ENCODE measurements at regions not wholly inside any gene's neighbourhood (a gene's known extent, or its start where the extent isn't known, plus 50 kb on each side); places are given as distances from the start of the nearest gene placed in this dataset.

- Histone ChIP-seq H3K9ac (no peak overlapping the region), H3K4me3 (no peak overlapping the region), H3K9me3 (no peaks in the 10 kb centered on the region), H3K36me3 (no peaks in the 10 kb centered on the region), H3K4me2 (no peak overlapping the region), H3K4me1 (no peaks in the 10 kb centered on the region), H3K27me3 (no peaks in the 10 kb centered on the region), H4K20me1 (no peaks in the 10 kb centered on the region), H3K27ac (no peak overlapping the region)
- no peak for TF ChIP-seq Cebpa-rat (IDR thresholded peaks at IDR 0.05)
These were observed 108.4 kb upstream of the FOXQ1 start for GRCh38 chr6:1203546-1203945.

DNA sequence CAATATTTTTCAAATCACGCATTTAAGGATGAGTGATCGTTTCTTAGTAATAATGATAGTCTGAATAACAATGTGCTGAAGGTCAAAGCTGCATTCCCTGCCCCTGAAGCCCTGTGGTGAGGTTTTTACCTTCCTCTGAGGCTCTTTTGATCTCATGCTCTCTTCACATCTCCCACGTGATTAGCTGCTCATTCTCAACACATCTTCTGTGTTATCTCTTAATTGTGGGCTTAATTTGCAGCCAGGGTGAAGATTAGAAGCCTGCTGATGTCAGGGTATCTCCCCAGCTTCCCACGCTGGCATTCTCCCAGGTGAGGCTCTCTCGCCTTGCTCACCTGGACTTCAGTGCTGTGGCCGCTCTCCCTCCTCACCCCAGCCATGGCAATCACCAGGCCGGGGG is 109.7 kb upstream of the FOXQ1 start:
- H4K20me1 ChIP-seq, result no peaks in the 10 kb centered on the region
- no peak overlapping the region for H3K4me3 ChIP-seq
- H3K9me3 ChIP-seq, result no peaks in the 10 kb centered on the region
- no peak overlapping the region for H3K27ac ChIP-seq
- H3K4me2 ChIP-seq, result no peak overlapping the region
- no peaks in the 10 kb centered on the region for H3K36me3 ChIP-seq
- H3K4me1 ChIP-seq, result no peaks in the 10 kb centered on the region
- H3K27me3 ChIP-seq, result no peaks in the 10 kb centered on the region
- no peak overlapping the region for H3K9ac ChIP-seq
- TF ChIP-seq Cebpa-rat (IDR thresholded peaks at IDR 0.05), result no peak

GRCh38 chr6:1201547-1202200 is 110.2 kb upstream of the FOXQ1 start:
- H3K36me3 ChIP-seq, result no peaks in the 10 kb centered on the region
- H3K4me2 ChIP-seq, result no peak overlapping the region
- H3K9me3 ChIP-seq, result no peaks in the 10 kb centered on the region
- H3K4me3 ChIP-seq, result no peak overlapping the region
- H3K27me3 ChIP-seq, result no peaks in the 10 kb centered on the region
- TF ChIP-seq Cebpa-rat (IDR thresholded peaks at IDR 0.05), result no peak
- no peak overlapping the region for H3K9ac ChIP-seq
- no peaks in the 10 kb centered on the region for H3K4me1 ChIP-seq
- H4K20me1 ChIP-seq, result no peaks in the 10 kb centered on the region
- H3K27ac ChIP-seq, result no peak overlapping the region

DNA sequence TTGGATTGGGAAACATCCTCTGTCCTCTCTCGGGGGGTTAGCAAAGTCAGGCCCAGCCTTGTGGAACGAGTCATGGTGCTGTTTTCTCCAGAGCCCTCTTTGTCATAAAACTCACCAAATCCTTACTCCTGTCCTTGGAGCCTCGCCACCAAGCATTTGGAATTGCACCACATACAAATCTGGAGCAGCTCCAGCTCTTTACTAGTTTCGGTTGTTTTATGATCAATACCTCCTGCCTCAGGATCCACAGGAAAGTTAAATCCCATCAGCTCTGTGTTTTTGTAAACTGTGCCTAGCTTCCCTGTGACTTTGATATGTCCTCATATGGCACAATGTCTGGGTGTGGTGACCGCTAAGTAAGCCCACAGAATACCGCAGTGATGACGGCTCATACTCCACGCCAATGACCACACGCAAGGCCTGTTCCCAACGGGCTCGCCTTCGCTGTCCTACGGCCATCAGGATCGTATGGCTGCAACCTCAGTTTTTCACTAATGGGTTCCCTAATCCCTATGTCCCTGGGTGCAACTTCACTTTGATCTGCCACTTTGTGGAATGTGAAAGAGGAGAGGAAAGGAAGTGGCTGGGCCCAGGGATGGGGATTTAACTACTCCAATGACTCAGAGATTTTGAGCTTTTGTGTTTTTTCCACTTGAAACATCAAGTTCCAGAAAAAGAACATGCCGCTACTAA is 111.3 kb upstream of the FOXQ1 start:
- Histone ChIP-seq H3K4me2 (no peak overlapping the region), H4K20me1 (no peaks in the 10 kb centered on the region), H3K27me3 (no peaks in the 10 kb centered on the region), H3K9me3 (0 out of 2 replicates have a peak, but pooled peaks cover 2% of the 10 kb centered on the region), H3K4me3 (no peak overlapping the region), H3K36me3 (no peaks in the 10 kb centered on the region), H3K9ac (no peak overlapping the region), H3K27ac (no peak overlapping the region), H3K4me1 (no peaks in the 10 kb centered on the region)
- TF ChIP-seq Cebpa-rat (IDR thresholded peaks at IDR 0.05), result no peak

DNA sequence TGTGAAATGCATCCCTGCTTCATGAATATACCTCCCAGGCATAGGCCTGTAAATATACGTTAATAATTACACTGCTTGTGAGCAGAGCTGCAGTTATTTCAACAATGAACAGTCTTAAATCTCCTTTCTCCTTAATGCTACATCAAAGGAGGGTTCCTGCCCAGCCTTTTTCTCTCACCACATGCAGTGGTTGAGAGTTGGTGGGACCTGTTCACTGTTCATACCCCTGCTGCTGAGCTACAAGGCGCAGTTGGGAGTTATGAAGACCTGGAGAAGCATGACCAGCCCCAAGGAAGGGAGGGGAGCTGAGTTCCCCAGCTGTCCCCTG is 111.9 kb upstream of the FOXQ1 start:
- TF ChIP-seq Cebpa-rat (IDR thresholded peaks at IDR 0.05), result no peak
- Histone ChIP-seq H3K4me1 (no peaks in the 10 kb centered on the region), H3K27me3 (no peaks in the 10 kb centered on the region), H4K20me1 (no peaks in the 10 kb centered on the region), H3K9ac (no peak overlapping the region), H3K4me2 (no peak overlapping the region), H3K36me3 (no peaks in the 10 kb centered on the region), H3K9me3 (0 out of 2 replicates have a peak, but pooled peaks cover 4% of the 10 kb centered on the region), H3K27ac (no peak overlapping the region), H3K4me3 (no peak overlapping the region)

DNA sequence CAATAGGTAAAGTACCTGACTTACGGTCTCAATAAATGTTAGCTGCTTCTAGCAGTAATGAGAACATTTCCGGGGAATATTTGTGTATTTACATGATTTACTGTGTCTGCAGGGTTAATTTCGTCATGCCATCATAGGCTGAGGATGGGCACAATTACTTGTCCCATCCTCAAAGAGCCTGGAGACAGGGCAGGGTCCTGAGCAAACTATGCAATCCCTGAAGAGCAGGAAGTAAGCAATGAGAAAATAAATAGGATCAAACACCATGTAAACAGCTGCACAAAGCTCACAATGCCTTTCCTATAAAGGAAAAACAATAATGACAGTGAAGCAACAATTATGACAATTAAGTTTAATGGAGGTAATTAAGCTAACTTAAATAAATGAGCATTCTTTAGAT is 114.6 kb upstream of the FOXQ1 start:
- Histone ChIP-seq H3K27me3 (no peaks in the 10 kb centered on the region), H4K20me1 (no peaks in the 10 kb centered on the region), H3K4me3 (no peak overlapping the region), H3K9ac (no peak overlapping the region), H3K9me3 (0 out of 2 replicates have a peak, but pooled peaks cover 4% of the 10 kb centered on the region), H3K36me3 (no peaks in the 10 kb centered on the region), H3K27ac (no peak overlapping the region), H3K4me1 (no peaks in the 10 kb centered on the region), H3K4me2 (no peak overlapping the region)
- no peak for TF ChIP-seq Cebpa-rat (IDR thresholded peaks at IDR 0.05)

DNA sequence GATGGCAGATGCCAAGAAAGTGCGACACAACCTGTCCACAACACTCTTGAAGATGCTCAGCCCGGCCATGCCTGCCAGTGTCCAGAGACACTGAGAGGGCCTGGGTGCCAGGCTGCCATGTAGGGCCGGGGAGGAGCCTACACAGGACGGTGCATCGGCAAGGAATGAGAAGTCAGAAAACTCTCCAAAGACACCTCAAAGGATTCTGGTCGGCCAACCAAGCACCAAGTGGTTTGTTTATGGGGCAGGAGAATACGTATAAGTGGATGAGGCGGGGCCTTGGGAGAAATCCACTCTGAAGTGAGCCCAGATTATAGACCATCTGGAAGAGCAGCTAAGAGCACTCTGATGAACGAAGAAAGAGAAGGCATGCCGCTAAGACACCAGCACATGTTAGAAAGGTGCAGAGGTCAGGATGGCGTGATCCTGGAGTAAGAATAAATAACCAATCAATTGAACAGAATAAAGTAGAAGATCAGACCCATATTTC is 120.7 kb upstream of the FOXQ1 start:
- H3K36me3 ChIP-seq, result no peaks in the 10 kb centered on the region
- H3K9me3 ChIP-seq, result peaks cover 4% of the 10 kb centered on the region; the same call in 1 of the 2 replicates
- no peaks in the 10 kb centered on the region for H3K27me3 ChIP-seq
- H3K4me2 ChIP-seq, result no peak overlapping the region
- no peak overlapping the region for H3K9ac ChIP-seq
- no peak for TF ChIP-seq Cebpa-rat (IDR thresholded peaks at IDR 0.05)
- no peak overlapping the region for H3K4me3 ChIP-seq
- H4K20me1 ChIP-seq, result no peaks in the 10 kb centered on the region
- peaks cover 6% of the 10 kb centered on the region; the same call in 1 of the 2 replicates for H3K4me1 ChIP-seq
- no peak overlapping the region for H3K27ac ChIP-seq

DNA sequence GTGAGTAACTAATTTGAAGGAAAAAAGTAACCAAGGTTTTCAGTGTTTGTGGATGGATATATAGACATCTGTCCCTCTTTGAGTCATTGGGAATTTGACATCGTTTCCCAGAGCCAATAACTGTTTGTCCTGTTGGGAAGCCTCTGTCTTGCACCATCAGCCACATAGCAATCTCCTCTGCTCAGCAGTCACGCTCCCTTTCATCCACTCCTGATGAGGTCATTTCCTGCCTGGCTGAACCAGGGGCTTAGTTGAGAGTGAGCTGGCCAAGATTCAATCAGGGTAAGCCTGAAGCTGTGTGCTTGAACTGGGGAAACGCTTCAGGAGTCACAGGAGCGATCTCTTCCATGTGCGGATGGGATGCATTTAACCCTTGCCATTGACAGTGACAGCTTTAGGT is 121.5 kb upstream of the FOXQ1 start:
- Histone ChIP-seq H4K20me1 (no peaks in the 10 kb centered on the region), H3K4me1 (peaks cover 6% of the 10 kb centered on the region; the same call in 1 of the 2 replicates), H3K9me3 (no peaks in the 10 kb centered on the region; the same call in 1 of the 2 replicates), H3K4me3 (no peak overlapping the region), H3K36me3 (no peaks in the 10 kb centered on the region), H3K27ac (no peak overlapping the region), H3K9ac (no peak overlapping the region), H3K4me2 (no peak overlapping the region), H3K27me3 (no peaks in the 10 kb centered on the region)
- no peak for TF ChIP-seq Cebpa-rat (IDR thresholded peaks at IDR 0.05)

- Histone ChIP-seq H3K4me1 (peaks cover 6% of the 10 kb centered on the region; the same call in 1 of the 2 replicates), H3K27me3 (no peaks in the 10 kb centered on the region), H3K9me3 (no peaks in the 10 kb centered on the region; the same call in 1 of the 2 replicates), H3K9ac (no peak overlapping the region), H3K27ac (no peak overlapping the region), H3K4me2 (no peak overlapping the region), H4K20me1 (no peaks in the 10 kb centered on the region), H3K4me3 (no peak overlapping the region), H3K36me3 (no peaks in the 10 kb centered on the region)
- TF ChIP-seq Cebpa-rat (IDR thresholded peaks at IDR 0.05), result no peak
These were observed 123.7 kb upstream of the FOXQ1 start for GRCh38 chr6:1188199-1188598.

Data from BLaER1 (cell line).